A673 (cell line): ENCODE measurements at regions not wholly inside any gene's neighbourhood (a gene's known extent, or its start where the extent isn't known, plus 50 kb on each side); places are given as distances from the start of the nearest gene placed in this dataset.

Experiments used
- BruUV-seq: library from RNA; stranded (reverse); fragments of 400-500 nt; replicated peaks from 2 replicates; lab custom pipeline; 2021; lab: Mats Ljungman, UMichigan
- CTCF ChIA-PET: fragments of 300-600 bp; sonication (Branson Sonifier 250); formaldehyde crosslinking; loops from one replicate; lab custom pipeline; 2022; ENCODE audit warnings: antibody characterized with exemption; lab: Charles Lee
- POLR2A ChIA-PET: fragments of 300-600 bp; sonication (Branson Sonifier 250); formaldehyde crosslinking; loops from one replicate; lab custom pipeline; 2022; ENCODE audit warnings: antibody characterized with exemption; ENCODE audit not compliant: low non-redundant PET; lab: Charles Lee
- DNase-seq: peaks from one replicate; pipeline ENCODE4 v3.0.0-alpha.2; 2015; ENCODE audit warnings: low spot score
- H3K27ac ChIP-seq: fragments of 200-600 bp; sonication (generic); 2 replicates; pipeline ENCODE4 v1.5.1; 2016; ENCODE audit warnings: mixed run types, low read depth, mild to moderate bottlenecking, mixed read lengths, antibody characterized with exemption, low read length; ENCODE audit not compliant: poor library complexity, severe bottlenecking
- H3K27me3 ChIP-seq: fragments of 200-600 bp; sonication (generic); replicated peaks from 2 replicates; pipeline ENCODE4 v1.6.1; 2017; ENCODE audit warnings: mixed run types, low read depth, mild to moderate bottlenecking, mixed read lengths, antibody characterized with exemption, low read length; ENCODE audit not compliant: insufficient read depth, poor library complexity
- H3K36me3 ChIP-seq: fragments of 200-600 bp; sonication (generic); 2 replicates; pipeline ENCODE4 v1.6.1; 2016; ENCODE audit warnings: mixed run types, mild to moderate bottlenecking, mixed read lengths, antibody characterized with exemption, low read length; ENCODE audit not compliant: insufficient read depth, poor library complexity, severe bottlenecking
- H3K4me1 ChIP-seq: fragments of 200-600 bp; sonication (generic); 2 replicates; pipeline ENCODE4 v1.6.1; 2017; ENCODE audit warnings: mixed run types, mild to moderate bottlenecking, mixed read lengths, antibody characterized with exemption, low read length; ENCODE audit not compliant: insufficient read depth, poor library complexity, severe bottlenecking
- H3K4me3 ChIP-seq: fragments of 200-600 bp; sonication (generic); 2 replicates; pipeline ENCODE4 v1.5.1; 2016; ENCODE audit warnings: low read depth, mixed run types, mild to moderate bottlenecking, mixed read lengths, low read length; ENCODE audit not compliant: poor library complexity, severe bottlenecking
- H3K9me3 ChIP-seq: fragments of 200-600 bp; sonication (generic); 2 replicates; pipeline ENCODE4 v1.6.1; 2016; ENCODE audit warnings: mixed run types, low read depth, mild to moderate bottlenecking, mixed read lengths, antibody characterized with exemption, low read length; ENCODE audit not compliant: poor library complexity, severe bottlenecking
- EZH2 ChIP-seq: fragments of 200-600 bp; sonication (generic); IDR thresholded peaks from 2 replicates; pipeline ENCODE4 v1.6.1; 2017; ENCODE audit warnings: borderline replicate concordance, low read depth, mild to moderate bottlenecking, mixed read lengths, antibody characterized with exemption, low read length; ENCODE audit not compliant: poor library complexity, severe bottlenecking
- intact Hi-C: fragments of 100-400 bp; cut with micrococcal nuclease; formaldehyde crosslinking; loops from one replicate; pipeline ENCODE4 v1.10.0; 2022; ENCODE audit not compliant: unreplicated experiment
- TF ChIP-seq, protein P1 (sequence below): fragments of 300-800, 200-600 bp; sonication (generic); conservative IDR thresholded peaks from 2 replicates; pipeline ENCODE4 v1.5.1; 2017; ENCODE audit warnings: low read depth, mild to moderate bottlenecking, antibody characterized with exemption, low read length, moderate library complexity, mixed read lengths

DNA sequence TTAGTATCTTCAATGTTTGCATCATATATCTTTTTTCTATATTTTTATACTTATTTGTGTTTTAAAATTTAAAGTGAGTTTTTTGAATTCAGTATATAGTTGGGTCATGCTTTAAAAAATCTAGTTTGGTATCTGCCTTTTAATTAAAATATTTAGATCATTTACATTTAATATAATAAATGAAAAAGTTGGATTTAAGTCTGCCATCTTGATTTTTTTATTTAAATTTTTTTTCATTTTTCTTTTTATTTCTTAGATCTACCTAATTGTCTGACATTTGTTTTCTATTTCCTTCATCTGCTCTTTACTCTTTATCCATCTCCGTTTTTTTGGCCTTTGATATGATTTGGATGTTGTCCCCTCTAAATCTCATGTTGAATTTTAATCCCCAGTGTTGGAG lies 50.0 kb upstream of the N4BP1 start:
- no peak overlapping the region for H3K4me3 ChIP-seq
- no TSS peak for BruUV-seq
- H3K36me3 ChIP-seq, result no peaks in the 10 kb centered on the region
- no peak overlapping the region for H3K27ac ChIP-seq
- no peaks in the 10 kb centered on the region for H3K27me3 ChIP-seq
- DNase-seq, result no peak
- intact Hi-C loops, result no loop called here
- CTCF ChIA-PET, result no interaction called here
- TF ChIP-seq EZH2, result no peak
- TF ChIP-seq, protein P1, sequence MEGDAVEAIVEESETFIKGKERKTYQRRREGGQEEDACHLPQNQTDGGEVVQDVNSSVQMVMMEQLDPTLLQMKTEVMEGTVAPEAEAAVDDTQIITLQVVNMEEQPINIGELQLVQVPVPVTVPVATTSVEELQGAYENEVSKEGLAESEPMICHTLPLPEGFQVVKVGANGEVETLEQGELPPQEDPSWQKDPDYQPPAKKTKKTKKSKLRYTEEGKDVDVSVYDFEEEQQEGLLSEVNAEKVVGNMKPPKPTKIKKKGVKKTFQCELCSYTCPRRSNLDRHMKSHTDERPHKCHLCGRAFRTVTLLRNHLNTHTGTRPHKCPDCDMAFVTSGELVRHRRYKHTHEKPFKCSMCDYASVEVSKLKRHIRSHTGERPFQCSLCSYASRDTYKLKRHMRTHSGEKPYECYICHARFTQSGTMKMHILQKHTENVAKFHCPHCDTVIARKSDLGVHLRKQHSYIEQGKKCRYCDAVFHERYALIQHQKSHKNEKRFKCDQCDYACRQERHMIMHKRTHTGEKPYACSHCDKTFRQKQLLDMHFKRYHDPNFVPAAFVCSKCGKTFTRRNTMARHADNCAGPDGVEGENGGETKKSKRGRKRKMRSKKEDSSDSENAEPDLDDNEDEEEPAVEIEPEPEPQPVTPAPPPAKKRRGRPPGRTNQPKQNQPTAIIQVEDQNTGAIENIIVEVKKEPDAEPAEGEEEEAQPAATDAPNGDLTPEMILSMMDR, result no peak
- no peaks in the 10 kb centered on the region for H3K4me1 ChIP-seq
- POLR2A ChIA-PET, result no interaction called here
- no peaks in the 10 kb centered on the region for H3K9me3 ChIP-seq
